Ovary (tissue), 7 donors: ENCODE measurements at regions not wholly inside any gene's neighbourhood (a gene's known extent, or its start where the extent isn't known, plus 50 kb on each side); places are given as distances from the start of the nearest gene placed in this dataset.

Experiments used
- DNase-seq, 5 donors: peaks; one replicate each; pipeline ENCODE4 v3.0.0-alpha.2; 2019 to 2020
- H3K27ac ChIP-seq, 2 donors: fragments of 200-600 bp; one replicate each; pipeline versions ENCODE4 v1.5.1 to v1.8.0; 2019 to 2022
- H3K27me3 ChIP-seq: fragments of 200-600 bp; one replicate; pipeline ENCODE4 v1.8.0; 2022
- H3K36me3 ChIP-seq: fragments of 200-600 bp; sonication (generic); one replicate; pipeline ENCODE4 v1.5.1; 2019
- H3K4me1 ChIP-seq: one replicate; pipeline ENCODE4 v1.8.1; 2013; ENCODE audit warnings: mild to moderate bottlenecking, moderate library complexity; ENCODE audit not compliant: insufficient read depth
- H3K4me3 ChIP-seq: fragments of 200-600 bp; sonication (generic); one replicate; pipeline ENCODE4 v1.5.1; 2017
- H3K9me3 ChIP-seq, 2 donors: fragments of 200-600 bp in 1 of 2; sonication (generic) in 1 of 2; one replicate each; pipeline versions ENCODE4 v1.5.1 to v1.8.1; 2013 to 2019; ENCODE audit warnings: mild to moderate bottlenecking in 1 of 2, moderate library complexity in 1 of 2
- EP300 ChIP-seq: sonication (generic); formaldehyde crosslinking; IDR thresholded peaks from one replicate; pipeline ENCODE4 v1.6.1; 2017; ENCODE audit warnings: antibody characterized with exemption
- POLR2A ChIP-seq: fragments of 450-650 bp; IDR thresholded peaks from one replicate; pipeline ENCODE4 v1.6.1; 2017; ENCODE audit warnings: antibody characterized with exemption, mild to moderate bottlenecking, moderate library complexity
- WGBS, 3 donors: extraction: QIAGEN DNeasy Blood & Tissue Kit in 1 of 3; methylation state at CpG; one replicate each; pipeline versions ENCODE4 v1.1.5 to v1.1.7; 2013 to 2017; 5-methylcytosine and 5-hydroxymethylcytosine counted together
- intact Hi-C, 4 donors: fragments of 100-400 bp; cut with DNase I; formaldehyde crosslinking; loops; one replicate each; pipeline versions ENCODE4 v1.11.0 to v1.15.1; 2022 to 2023
- TF ChIP-seq, protein P1 (sequence below), 3 donors: fragments of 450-650 bp in 2 of 3; fragments of 200-600 bp in 1 of 3; IDR thresholded peaks; one replicate each; pipeline versions ENCODE4 v1.5.1 to v1.8.0; 2016 to 2022; ENCODE audit warnings: antibody characterized with exemption in 3 of 3, mild to moderate bottlenecking in 1 of 3
- donor health status: DM: no; HTN: no; CAD: no; lungs with moderate emphysema.
- donor health status: DM: no; HTN: no; CAD: no.
- donor health status: Bipolar disorder and iron deficiency.
- donor health status: DM: no; HTN: no; CAD: no.
- donor health status: DM: yes; HTN: yes; CAD: no.

DNA sequence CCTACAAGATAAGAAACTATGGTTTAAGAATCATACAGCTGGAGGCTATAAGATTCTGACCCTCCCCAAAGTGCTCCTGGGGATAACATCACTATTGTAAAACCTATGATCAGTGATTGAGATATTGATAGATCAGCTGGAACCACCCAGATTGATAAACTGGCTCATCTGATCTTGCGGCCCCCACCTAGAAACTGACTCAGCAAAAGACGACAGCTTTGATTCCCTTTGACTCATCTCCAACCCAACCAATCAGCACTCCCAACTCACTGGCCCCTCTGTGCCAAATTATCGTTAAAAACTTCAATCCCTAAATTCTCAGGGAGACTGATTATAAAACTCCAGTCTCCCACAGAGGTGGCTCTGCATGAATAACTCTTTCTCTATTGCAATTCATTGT is 106.4 kb downstream of the SCP2D1 start:
- 35 to 57% (median 39%) methylated on average over 3 of the region's 3 CpGs for WGBS, 3 donors

DNA sequence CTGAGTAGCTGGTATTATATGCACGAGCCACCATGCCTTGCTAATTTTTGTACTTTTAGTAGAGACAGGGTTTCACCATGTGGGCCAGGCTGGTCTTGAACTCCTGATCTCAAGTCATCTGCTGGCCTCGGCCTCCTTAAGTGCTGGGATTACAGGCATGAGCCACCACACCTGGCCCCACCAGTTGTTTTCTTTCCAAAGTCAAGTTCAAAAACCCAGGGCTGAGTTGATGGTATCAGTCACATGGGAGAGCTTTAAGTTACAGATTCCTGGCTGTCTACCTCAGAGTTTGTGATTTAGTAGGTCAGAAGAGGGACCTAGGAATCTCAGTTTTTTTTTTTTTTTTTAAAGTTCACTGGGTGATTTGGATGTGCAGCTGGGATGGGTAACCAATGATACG is 107.7 kb downstream of the SCP2D1 start:
- WGBS, 3 donors, result 84 to 91% (median 87%) methylated on average over 3 of the region's 3 CpGs
- Histone ChIP-seq H3K27me3 (no peaks in the 10 kb centered on the region), H3K4me1 (no peaks in the 10 kb centered on the region), H3K4me3 (no peak overlapping the region), H3K27ac (no peak overlapping the region), H3K9me3 (no peaks in the 10 kb centered on the region), H3K36me3 (no peaks in the 10 kb centered on the region)
- DNase-seq, result no peak
- intact Hi-C loops, result no loop called here
- TF ChIP-seq POLR2A (no peak), EP300 (no peak)
- TF ChIP-seq, protein P1, sequence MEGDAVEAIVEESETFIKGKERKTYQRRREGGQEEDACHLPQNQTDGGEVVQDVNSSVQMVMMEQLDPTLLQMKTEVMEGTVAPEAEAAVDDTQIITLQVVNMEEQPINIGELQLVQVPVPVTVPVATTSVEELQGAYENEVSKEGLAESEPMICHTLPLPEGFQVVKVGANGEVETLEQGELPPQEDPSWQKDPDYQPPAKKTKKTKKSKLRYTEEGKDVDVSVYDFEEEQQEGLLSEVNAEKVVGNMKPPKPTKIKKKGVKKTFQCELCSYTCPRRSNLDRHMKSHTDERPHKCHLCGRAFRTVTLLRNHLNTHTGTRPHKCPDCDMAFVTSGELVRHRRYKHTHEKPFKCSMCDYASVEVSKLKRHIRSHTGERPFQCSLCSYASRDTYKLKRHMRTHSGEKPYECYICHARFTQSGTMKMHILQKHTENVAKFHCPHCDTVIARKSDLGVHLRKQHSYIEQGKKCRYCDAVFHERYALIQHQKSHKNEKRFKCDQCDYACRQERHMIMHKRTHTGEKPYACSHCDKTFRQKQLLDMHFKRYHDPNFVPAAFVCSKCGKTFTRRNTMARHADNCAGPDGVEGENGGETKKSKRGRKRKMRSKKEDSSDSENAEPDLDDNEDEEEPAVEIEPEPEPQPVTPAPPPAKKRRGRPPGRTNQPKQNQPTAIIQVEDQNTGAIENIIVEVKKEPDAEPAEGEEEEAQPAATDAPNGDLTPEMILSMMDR (IDR thresholded peaks at IDR 0.05), result no peak

More for the DNA sequence above, 106.4 kb downstream of the SCP2D1 start:
- intact Hi-C loops, result no loop called here
- Histone ChIP-seq H3K4me1 (no peaks in the 10 kb centered on the region), H3K27ac (no peak overlapping the region), H3K4me3 (no peak overlapping the region), H3K9me3 (no peaks in the 10 kb centered on the region), H3K27me3 (no peaks in the 10 kb centered on the region), H3K36me3 (no peaks in the 10 kb centered on the region)
- TF ChIP-seq EP300 (no peak), POLR2A (no peak)
- TF ChIP-seq, protein P1 (IDR thresholded peaks at IDR 0.05), result no peak
- DNase-seq, result no peak

DNA sequence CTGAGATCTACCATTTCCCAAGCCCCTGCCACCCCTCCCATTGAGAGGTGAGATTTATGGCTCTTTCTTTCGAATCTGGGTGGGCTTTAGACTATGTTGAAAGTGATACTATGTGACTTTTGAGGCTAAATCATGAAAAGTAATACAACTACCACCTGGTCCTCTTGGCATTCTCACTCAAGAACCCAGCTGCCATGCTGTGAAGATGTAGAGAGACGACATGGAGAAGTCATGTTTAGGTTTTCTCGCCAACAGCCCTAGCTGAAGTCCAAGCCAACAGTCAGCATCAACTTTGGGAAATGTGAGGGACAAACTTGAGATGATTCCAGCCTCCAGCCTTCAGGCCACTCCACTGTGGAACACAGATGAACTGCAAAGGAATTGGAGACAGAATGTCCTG is 108.7 kb downstream of the SCP2D1 start:
- no peaks in the 10 kb centered on the region for H3K27me3 ChIP-seq
- H3K4me3 ChIP-seq, result no peak overlapping the region
- intact Hi-C loops, result no loop called here
- 43 to 57% (median 45%) methylated on average over 3 of the region's 3 CpGs for WGBS, 3 donors
- H3K9me3 ChIP-seq, result no peaks in the 10 kb centered on the region
- TF ChIP-seq EP300 (no peak), POLR2A (no peak)
- TF ChIP-seq, protein P1 (IDR thresholded peaks at IDR 0.05), result no peak
- no peaks in the 10 kb centered on the region for H3K36me3 ChIP-seq
- no peak overlapping the region for H3K27ac ChIP-seq
- no peak for DNase-seq
- H3K4me1 ChIP-seq, result no peaks in the 10 kb centered on the region

DNA sequence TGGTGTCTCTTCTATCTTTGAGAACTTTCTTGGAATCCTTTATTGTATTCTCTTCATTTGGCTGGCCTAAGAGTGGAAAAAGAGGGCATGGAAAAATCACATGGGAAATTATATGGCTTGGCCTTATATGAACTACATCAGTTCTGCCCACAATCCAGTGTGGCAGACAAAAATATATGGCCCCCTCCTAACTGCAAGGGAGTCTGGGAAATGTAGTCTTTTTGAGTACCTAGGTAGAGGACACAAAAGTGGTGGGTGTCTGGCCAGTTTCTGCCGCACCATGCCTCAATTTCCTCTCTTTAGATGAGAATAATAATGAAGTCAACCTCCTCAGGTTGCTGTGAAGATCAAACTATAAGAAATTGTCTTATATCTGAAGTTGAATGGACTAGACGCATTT is 109.3 kb downstream of the SCP2D1 start:
- TF ChIP-seq POLR2A, result no peak
- TF ChIP-seq, protein P1 (IDR thresholded peaks at IDR 0.05), result no peak
- TF ChIP-seq EP300, result no peak
- intact Hi-C loops, result no loop called here
- H3K4me1 ChIP-seq, result no peaks in the 10 kb centered on the region
- no peak for DNase-seq
- H3K36me3 ChIP-seq, result no peaks in the 10 kb centered on the region
- H3K27ac ChIP-seq, result no peak overlapping the region
- no peaks in the 10 kb centered on the region for H3K9me3 ChIP-seq
- H3K27me3 ChIP-seq, result no peaks in the 10 kb centered on the region
- 94 to 99% (median 98%) methylated on average over 2 of the region's 2 CpGs for WGBS, 3 donors
- no peak overlapping the region for H3K4me3 ChIP-seq

DNA sequence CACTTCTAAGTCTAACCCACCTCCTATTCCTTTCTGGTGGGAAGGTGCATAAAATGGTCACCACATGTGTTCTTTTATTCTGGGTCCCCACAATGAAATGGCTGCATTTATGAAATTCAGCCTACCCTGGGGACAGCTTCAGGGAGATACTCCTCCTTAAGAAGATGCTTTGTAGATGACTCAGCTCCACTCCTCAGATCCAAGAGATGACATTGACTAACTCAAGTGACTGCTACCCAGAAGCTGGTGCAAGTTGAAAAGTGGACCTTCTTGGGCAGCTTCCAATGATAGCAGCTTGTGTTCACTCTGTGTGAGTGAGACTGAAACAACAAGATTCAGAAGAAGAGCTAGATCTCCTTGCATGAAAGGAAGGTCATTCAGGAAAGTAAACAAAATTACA is 113.4 kb downstream of the SCP2D1 start:
- no peaks in the 10 kb centered on the region for H3K4me1 ChIP-seq
- no peak for TF ChIP-seq POLR2A
- TF ChIP-seq EP300, result no peak
- TF ChIP-seq, protein P1 (IDR thresholded peaks at IDR 0.05), result no peak
- H3K27ac ChIP-seq, result no peak overlapping the region
- intact Hi-C loops, result no loop called here
- H3K36me3 ChIP-seq, result no peaks in the 10 kb centered on the region
- no peak for DNase-seq
- H3K27me3 ChIP-seq, result no peaks in the 10 kb centered on the region
- H3K4me3 ChIP-seq, result no peak overlapping the region
- H3K9me3 ChIP-seq, result no peaks in the 10 kb centered on the region
